GM10266 (cell line): ENCODE measurements at regions not wholly inside any gene's neighbourhood (a gene's known extent, or its start where the extent isn't known, plus 50 kb on each side); places are given as distances from the start of the nearest gene placed in this dataset.

ENCODE experiments used
- DNase-seq: peaks from one replicate; pipeline ENCODE4 v3.0.0; 2012; ENCODE audit errors: extremely low spot score
- TF ChIP-seq, protein P1 (sequence below): IDR thresholded peaks from 2 replicates; pipeline ENCODE4 v1.5.1; 2012; ENCODE audit warnings: mild to moderate bottlenecking, low read depth; ENCODE audit not compliant: control insufficient read depth, insufficient read depth; ENCODE audit errors: missing control alignments

DNA sequence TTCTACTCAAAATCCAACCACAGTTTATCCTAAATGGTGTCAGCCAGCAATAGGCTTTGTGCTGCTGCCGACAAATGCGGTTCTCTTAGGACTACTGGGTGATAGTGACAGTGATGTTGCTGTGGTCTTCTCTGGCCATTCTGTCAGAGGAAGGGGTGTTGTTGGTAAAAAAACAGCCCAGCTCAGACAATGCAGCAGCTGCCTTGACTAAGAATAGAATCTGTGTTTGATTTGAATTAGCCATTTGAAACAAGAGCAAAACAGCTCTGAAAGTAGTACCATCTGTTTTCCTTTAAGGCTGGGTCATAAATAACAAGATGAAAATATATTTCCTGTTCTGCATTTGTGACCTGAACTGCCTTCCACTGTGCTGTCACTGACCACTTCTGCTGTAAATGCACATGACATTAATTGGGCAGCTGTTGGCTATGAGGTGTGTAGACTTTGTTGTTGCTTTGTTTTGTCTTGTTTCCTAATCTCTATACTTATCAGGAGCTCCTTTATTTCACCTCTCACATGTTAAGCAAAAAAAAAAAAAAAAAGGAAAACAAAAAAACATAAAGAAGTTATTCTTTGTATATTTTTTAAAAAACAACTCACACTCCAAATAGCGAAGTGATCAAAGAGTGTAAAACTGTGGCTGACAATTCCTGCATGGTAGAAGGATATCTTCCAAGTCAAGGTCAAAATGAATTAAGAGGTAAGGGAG is 497.8 kb upstream of the ARID1B start:
- TF ChIP-seq, protein P1, sequence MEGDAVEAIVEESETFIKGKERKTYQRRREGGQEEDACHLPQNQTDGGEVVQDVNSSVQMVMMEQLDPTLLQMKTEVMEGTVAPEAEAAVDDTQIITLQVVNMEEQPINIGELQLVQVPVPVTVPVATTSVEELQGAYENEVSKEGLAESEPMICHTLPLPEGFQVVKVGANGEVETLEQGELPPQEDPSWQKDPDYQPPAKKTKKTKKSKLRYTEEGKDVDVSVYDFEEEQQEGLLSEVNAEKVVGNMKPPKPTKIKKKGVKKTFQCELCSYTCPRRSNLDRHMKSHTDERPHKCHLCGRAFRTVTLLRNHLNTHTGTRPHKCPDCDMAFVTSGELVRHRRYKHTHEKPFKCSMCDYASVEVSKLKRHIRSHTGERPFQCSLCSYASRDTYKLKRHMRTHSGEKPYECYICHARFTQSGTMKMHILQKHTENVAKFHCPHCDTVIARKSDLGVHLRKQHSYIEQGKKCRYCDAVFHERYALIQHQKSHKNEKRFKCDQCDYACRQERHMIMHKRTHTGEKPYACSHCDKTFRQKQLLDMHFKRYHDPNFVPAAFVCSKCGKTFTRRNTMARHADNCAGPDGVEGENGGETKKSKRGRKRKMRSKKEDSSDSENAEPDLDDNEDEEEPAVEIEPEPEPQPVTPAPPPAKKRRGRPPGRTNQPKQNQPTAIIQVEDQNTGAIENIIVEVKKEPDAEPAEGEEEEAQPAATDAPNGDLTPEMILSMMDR, result no peak
- no peak for DNase-seq

DNA sequence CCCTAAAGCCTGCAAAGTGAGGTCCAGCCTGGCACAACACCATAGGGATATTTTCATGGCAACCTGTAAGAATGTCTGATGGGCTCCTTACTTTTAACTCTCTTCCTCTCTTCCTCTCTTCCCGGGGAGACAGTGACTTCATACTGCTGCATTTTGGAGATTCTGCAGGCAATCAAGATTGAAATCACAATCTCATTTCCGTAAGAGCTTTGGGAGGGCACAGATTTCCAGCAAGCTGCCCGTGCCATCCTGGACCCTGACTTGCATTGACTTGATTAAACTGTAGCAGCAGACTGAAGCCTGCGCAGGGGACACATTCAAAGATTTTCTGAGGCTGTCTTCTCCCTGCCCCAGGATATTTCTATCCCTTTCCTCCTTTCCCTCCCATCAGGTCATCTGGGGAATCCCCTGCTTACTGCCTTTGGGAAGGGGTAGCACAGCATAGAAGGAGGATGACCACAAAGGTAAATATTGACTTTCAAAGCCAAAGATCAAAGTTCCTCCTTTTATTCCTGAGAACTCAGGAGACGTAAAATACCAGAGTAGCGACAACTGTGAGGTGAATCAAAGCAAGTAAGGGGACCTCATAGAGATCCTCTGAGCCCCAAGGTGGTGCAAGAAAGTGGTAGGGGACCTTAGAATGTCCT is 504.0 kb upstream of the ARID1B start:
- no peak for DNase-seq

DNA sequence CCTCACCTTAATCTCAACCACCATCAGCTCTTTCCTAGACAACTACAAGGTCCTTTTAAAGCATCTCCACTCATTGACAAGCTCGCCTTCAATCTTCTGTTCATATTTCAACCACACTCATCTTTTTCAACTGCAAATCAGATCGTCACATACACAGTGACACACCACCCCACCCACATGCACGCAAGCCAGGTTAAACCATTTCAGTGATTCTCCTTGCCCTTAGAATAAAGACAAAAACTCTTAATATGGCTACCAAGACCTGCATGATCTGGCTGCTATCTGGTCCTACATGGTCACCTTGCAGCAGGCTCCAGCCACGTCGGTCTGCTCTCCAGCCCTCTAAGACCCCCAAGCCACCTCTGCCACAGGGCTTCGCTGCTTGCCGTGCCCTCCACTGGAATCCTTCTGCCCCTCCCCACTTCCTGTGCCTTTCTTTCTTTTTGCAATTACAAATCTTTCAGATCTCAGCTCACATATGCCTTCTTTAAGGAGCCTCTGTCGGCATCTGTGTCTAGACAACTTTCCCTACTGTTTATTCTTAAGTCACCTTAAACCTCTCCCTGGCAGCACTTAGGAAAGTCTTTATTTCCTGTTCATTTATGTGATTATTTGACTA is 507.3 kb upstream of the ARID1B start:
- DNase-seq, result no peak

More for the DNA sequence above, 504.0 kb upstream of the ARID1B start:
- TF ChIP-seq, protein P1, result no peak

GRCh38 chr6:156268849-156269248 is 508.3 kb upstream of the ARID1B start:
- DNase-seq, result no peak
- TF ChIP-seq, protein P1, result no peak

More for the DNA sequence above, 507.3 kb upstream of the ARID1B start:
- TF ChIP-seq, protein P1, result no peak

DNA sequence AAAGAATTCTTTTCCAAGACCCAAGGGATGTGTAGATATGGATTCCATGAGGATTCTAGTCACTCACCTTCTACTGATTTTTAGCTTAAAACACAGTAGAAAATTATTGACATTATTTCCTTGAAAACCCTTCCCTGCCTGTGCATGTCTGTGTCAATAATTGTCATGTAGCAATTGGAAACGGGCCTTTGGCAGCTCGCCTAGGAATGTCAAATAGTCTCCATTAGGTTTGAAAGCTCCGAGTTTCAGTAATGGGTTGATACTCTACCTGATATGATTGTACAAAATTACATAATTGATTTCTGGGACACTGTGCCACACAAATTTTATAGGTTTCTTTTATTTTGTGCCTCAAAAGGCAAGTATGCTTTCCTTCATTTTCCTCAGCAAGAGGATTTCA is 515.2 kb upstream of the ARID1B start:
- no peak for DNase-seq
- TF ChIP-seq, protein P1, result no peak

DNA sequence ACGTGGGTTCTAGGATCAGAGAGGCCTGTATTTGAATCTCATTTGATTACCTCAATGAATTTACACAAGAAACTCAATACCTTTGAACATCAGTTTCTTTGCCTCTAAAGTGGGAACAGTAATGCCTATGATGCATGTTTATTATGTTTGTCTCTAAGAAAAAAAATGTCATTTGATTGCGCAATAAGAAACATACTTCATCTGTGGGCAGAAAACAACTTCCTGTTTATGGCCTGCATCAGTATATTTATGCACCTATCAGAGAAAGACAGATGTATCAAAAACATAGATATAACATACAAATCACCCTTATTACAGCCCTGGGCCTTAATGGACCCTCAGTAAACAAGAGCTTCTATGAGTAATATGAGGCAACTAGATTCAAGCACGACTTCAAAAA is 516.4 kb upstream of the ARID1B start:
- TF ChIP-seq, protein P1, result no peak
- DNase-seq, result no peak

GRCh38 chr6:156258981-156259380 is 518.2 kb upstream of the ARID1B start:
- TF ChIP-seq, protein P1, result no peak
- DNase-seq, result no peak
